ENCODE measurements at regions not wholly inside any gene's neighbourhood (a gene's known extent, or its start where the extent isn't known, plus 50 kb on each side); places are given as distances from the start of the nearest gene placed in this dataset.

- no peaks in the 10 kb centered on the region for H3K36me3 ChIP-seq
- H3K9me3 ChIP-seq, result no peaks in the 10 kb centered on the region
- no peak overlapping the region for H3K27ac ChIP-seq
- TF ChIP-seq, protein P1, sequence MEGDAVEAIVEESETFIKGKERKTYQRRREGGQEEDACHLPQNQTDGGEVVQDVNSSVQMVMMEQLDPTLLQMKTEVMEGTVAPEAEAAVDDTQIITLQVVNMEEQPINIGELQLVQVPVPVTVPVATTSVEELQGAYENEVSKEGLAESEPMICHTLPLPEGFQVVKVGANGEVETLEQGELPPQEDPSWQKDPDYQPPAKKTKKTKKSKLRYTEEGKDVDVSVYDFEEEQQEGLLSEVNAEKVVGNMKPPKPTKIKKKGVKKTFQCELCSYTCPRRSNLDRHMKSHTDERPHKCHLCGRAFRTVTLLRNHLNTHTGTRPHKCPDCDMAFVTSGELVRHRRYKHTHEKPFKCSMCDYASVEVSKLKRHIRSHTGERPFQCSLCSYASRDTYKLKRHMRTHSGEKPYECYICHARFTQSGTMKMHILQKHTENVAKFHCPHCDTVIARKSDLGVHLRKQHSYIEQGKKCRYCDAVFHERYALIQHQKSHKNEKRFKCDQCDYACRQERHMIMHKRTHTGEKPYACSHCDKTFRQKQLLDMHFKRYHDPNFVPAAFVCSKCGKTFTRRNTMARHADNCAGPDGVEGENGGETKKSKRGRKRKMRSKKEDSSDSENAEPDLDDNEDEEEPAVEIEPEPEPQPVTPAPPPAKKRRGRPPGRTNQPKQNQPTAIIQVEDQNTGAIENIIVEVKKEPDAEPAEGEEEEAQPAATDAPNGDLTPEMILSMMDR (IDR thresholded peaks at IDR 0.05), result no peak
- H3K27me3 ChIP-seq, result no peaks in the 10 kb centered on the region
- no peak overlapping the region for H3K4me3 ChIP-seq (ENCODE audit: low read depth in 1 of 2, low read length in 1 of 2)
- H3K4me1 ChIP-seq (ENCODE audit: control insufficient read depth in 1 of 2, insufficient read depth in 1 of 2, low read depth in 1 of 2, low read length in 1 of 2), result no peaks in the 10 kb centered on the region
These were observed 521.5 kb upstream of the NRXN1 start for GRCh38 chr2:51553476-51553875.

DNA sequence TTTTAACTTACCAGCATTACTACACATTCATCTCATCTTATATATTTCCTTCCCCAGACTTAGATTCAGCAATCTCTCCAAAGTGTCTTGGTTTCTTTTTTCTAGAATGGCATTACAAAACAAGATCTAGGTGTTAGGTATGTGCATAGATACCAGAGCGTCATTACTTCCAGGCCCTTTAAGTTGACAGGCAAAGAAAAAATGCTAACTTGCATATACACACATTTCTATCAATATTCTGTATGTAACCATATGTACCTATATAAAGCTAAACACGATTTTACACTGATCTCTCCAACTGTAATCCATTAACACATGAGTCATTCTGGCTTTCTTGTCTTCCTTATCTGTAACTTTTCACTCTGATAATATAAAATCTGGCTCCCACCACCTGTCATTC is 503.8 kb upstream of the NRXN1 start:
- Histone ChIP-seq H3K9me3 (no peaks in the 10 kb centered on the region), H3K27ac (no peak overlapping the region), H3K4me3 (ENCODE audit: low read depth in 1 of 2, low read length in 1 of 2) (no peak overlapping the region), H3K36me3 (no peaks in the 10 kb centered on the region), H3K27me3 (no peaks in the 10 kb centered on the region), H3K4me1 (ENCODE audit: control insufficient read depth in 1 of 2, insufficient read depth in 1 of 2, low read depth in 1 of 2, low read length in 1 of 2) (no peaks in the 10 kb centered on the region)
- TF ChIP-seq, protein P1 (IDR thresholded peaks at IDR 0.05), result no peak

DNA sequence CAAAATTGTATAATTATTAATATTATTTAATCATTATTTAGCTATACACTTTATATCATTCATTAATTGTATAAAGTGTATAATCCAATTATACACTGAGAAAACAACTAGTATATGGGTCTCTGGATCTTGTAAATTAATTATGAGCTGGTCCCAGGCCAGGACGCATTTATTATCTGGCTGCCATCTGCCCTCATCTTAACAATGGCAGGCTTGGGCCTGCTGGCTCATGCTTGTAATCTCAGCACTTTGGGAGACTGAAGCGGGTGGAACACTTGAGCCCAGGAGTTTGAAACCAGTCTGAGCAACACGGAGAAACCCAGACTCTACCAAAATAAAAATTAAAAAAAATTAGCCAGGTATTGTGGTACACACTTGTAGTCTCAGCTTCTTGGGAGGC is 502.2 kb upstream of the NRXN1 start:
- Histone ChIP-seq H3K9me3 (no peaks in the 10 kb centered on the region), H3K27me3 (no peaks in the 10 kb centered on the region), H3K4me3 (ENCODE audit: low read depth in 1 of 2, low read length in 1 of 2) (no peak overlapping the region), H3K4me1 (ENCODE audit: control insufficient read depth in 1 of 2, insufficient read depth in 1 of 2, low read depth in 1 of 2, low read length in 1 of 2) (no peaks in the 10 kb centered on the region), H3K27ac (no peak overlapping the region), H3K36me3 (no peaks in the 10 kb centered on the region)
- TF ChIP-seq, protein P1 (IDR thresholded peaks at IDR 0.05), result no peak

GRCh38 chr2:51528156-51528555 is 496.2 kb upstream of the NRXN1 start:
- H3K9me3 ChIP-seq, result no peaks in the 10 kb centered on the region
- no peak overlapping the region for H3K4me3 ChIP-seq (ENCODE audit: low read depth in 1 of 2, low read length in 1 of 2)
- no peaks in the 10 kb centered on the region for H3K4me1 ChIP-seq (ENCODE audit: control insufficient read depth in 1 of 2, insufficient read depth in 1 of 2, low read depth in 1 of 2, low read length in 1 of 2)
- H3K27ac ChIP-seq, result no peak overlapping the region
- H3K36me3 ChIP-seq, result no peaks in the 10 kb centered on the region
- H3K27me3 ChIP-seq, result no peaks in the 10 kb centered on the region
- TF ChIP-seq, protein P1 (IDR thresholded peaks at IDR 0.05), result no peak

GRCh38 chr2:51526766-51527165 is 494.8 kb upstream of the NRXN1 start:
- Histone ChIP-seq H3K36me3 (no peaks in the 10 kb centered on the region), H3K9me3 (no peaks in the 10 kb centered on the region), H3K27me3 (no peaks in the 10 kb centered on the region), H3K27ac (no peak overlapping the region), H3K4me1 (ENCODE audit: control insufficient read depth in 1 of 2, insufficient read depth in 1 of 2, low read depth in 1 of 2, low read length in 1 of 2) (no peaks in the 10 kb centered on the region), H3K4me3 (ENCODE audit: low read depth in 1 of 2, low read length in 1 of 2) (no peak overlapping the region)
- TF ChIP-seq, protein P1 (IDR thresholded peaks at IDR 0.05), result no peak

GRCh38 chr2:51516667-51517066 is 484.7 kb upstream of the NRXN1 start:
- Histone ChIP-seq H3K27ac (no peak overlapping the region), H3K4me1 (ENCODE audit: control insufficient read depth in 1 of 2, insufficient read depth in 1 of 2, low read depth in 1 of 2, low read length in 1 of 2) (no peaks in the 10 kb centered on the region), H3K4me3 (ENCODE audit: low read depth in 1 of 2, low read length in 1 of 2) (no peak overlapping the region), H3K27me3 (no peaks in the 10 kb centered on the region), H3K36me3 (no peaks in the 10 kb centered on the region), H3K9me3 (no peaks in the 10 kb centered on the region)
- TF ChIP-seq, protein P1 (IDR thresholded peaks at IDR 0.05), result no peak
